Endodermal cell (in vitro differentiated cells): ENCODE measurements at regions not wholly inside any gene's neighbourhood (a gene's known extent, or its start where the extent isn't known, plus 50 kb on each side); places are given as distances from the start of the nearest gene placed in this dataset.

ENCODE experiments used
- DNase-seq: peaks from one replicate; pipeline ENCODE4 v3.0.0-alpha.2; 2017
- H3K27ac ChIP-seq: 2 replicates; pipeline ENCODE4 v1.5.1; 2013; ENCODE audit warnings: mild to moderate bottlenecking, low read depth, low read length, moderate library complexity
- H3K27me3 ChIP-seq: 2 replicates; pipeline ENCODE4 v1.6.1; 2013; ENCODE audit warnings: mild to moderate bottlenecking, low read length, moderate library complexity; ENCODE audit not compliant: insufficient read depth, control insufficient read depth, poor library complexity, severe bottlenecking
- H3K36me3 ChIP-seq: 2 replicates; pipeline ENCODE4 v1.7.0; 2013; ENCODE audit warnings: mild to moderate bottlenecking, low read length, moderate library complexity; ENCODE audit not compliant: control insufficient read depth, insufficient read depth
- H3K4me1 ChIP-seq: one replicate; pipeline ENCODE4 v1.7.0; 2013; ENCODE audit warnings: low read length; ENCODE audit not compliant: control insufficient read depth, insufficient read depth
- H3K4me3 ChIP-seq: 2 replicates; pipeline ENCODE4 v1.5.1; 2013; ENCODE audit warnings: mild to moderate bottlenecking, low read length, moderate library complexity
- H3K9ac ChIP-seq: 2 replicates; pipeline ENCODE4 v1.6.1; 2013; ENCODE audit warnings: mild to moderate bottlenecking, low read length, moderate library complexity; ENCODE audit not compliant: poor library complexity, severe bottlenecking; ENCODE audit errors: extremely low read depth
- H3K9me3 ChIP-seq: 2 replicates; pipeline ENCODE4 v1.6.1; 2013; ENCODE audit warnings: mild to moderate bottlenecking, low read length, moderate library complexity; ENCODE audit not compliant: control insufficient read depth
- H3K27ac Mint-ChIP-seq: 2 replicates; pipeline ENCODE4 v1.8.0; 2020; ENCODE audit warnings: mixed read lengths
- H3K27me3 Mint-ChIP-seq: 2 replicates; pipeline ENCODE4 v1.8.0; 2021; ENCODE audit warnings: mild to moderate bottlenecking, mixed read lengths; ENCODE audit not compliant: insufficient read depth
- H3K36me3 Mint-ChIP-seq: 2 replicates; pipeline ENCODE4 v1.8.0; 2020; ENCODE audit warnings: low read depth, mixed read lengths
- H3K4me1 Mint-ChIP-seq: 2 replicates; pipeline ENCODE4 v1.8.0; 2020; ENCODE audit warnings: mixed read lengths
- H3K4me3 Mint-ChIP-seq: 2 replicates; pipeline ENCODE4 v1.8.0; 2020; ENCODE audit warnings: mild to moderate bottlenecking, moderate library complexity, mixed read lengths
- H3K9me3 Mint-ChIP-seq: 2 replicates; pipeline ENCODE4 v1.8.0; 2020; ENCODE audit warnings: mild to moderate bottlenecking, mixed read lengths
- CTCF ChIP-seq: fragments of 200-600 bp; sonication (generic); conservative IDR thresholded peaks from 2 replicates; pipeline ENCODE4 v1.5.0; 2021; ENCODE audit warnings: antibody characterized with exemption, mild to moderate bottlenecking
- WGBS, 2 experiments: methylation state at CpG; one replicate each; pipeline versions ENCODE4 v1.1.5 to v1.1.7; 2013; ENCODE audit warnings: missing lambda C conversion rate in 2 of 2, mixed read lengths in 1 of 2; ENCODE audit not compliant: insufficient coverage in 1 of 2, insufficient read length in 1 of 2; 5-methylcytosine and 5-hydroxymethylcytosine counted together

- Mint-ChIP-seq H3K36me3 (peaks cover 20% of the 10 kb centered on the region), H3K27ac (peak overlapping the region; percentile 81), H3K27me3 (no peaks in the 10 kb centered on the region), H3K4me3 (peak overlapping the region; percentile 7), H3K9me3 (no peaks in the 10 kb centered on the region), H3K4me1 (peaks cover 24% of the 10 kb centered on the region)
- Histone ChIP-seq H3K9me3 (no peaks in the 10 kb centered on the region), H3K27ac (no peak overlapping the region), H3K9ac (no peak overlapping the region), H3K4me1 (peaks cover 13% of the 10 kb centered on the region), H3K36me3 (peaks cover 11% of the 10 kb centered on the region), H3K4me3 (no peak overlapping the region), H3K27me3 (no peaks in the 10 kb centered on the region)
- TF ChIP-seq CTCF = no peak
- DNase-seq = no peak
- WGBS, 2 experiments = 81 to 97% methylated on average over 6 to 12 of the region's 12 CpGs
Observed at GRCh38 chr17:77307479-77308198, 166.9 kb downstream of the SEC14L1 start.

- Histone ChIP-seq H3K27ac (no peak overlapping the region), H3K9ac (no peak overlapping the region), H3K4me3 (no peak overlapping the region), H3K36me3 (peaks cover 11% of the 10 kb centered on the region), H3K27me3 (no peaks in the 10 kb centered on the region), H3K9me3 (no peaks in the 10 kb centered on the region), H3K4me1 (peaks cover 13% of the 10 kb centered on the region)
- no peaks in the 10 kb centered on the region for H3K27me3 Mint-ChIP-seq
- DNase-seq = no peak
- H3K27ac Mint-ChIP-seq = no peak overlapping the region
- WGBS, 2 experiments = 91 to 92% methylated on average over 12 to 18 of the region's 18 CpGs
- peaks cover 17% of the 10 kb centered on the region for H3K36me3 Mint-ChIP-seq
- no peak overlapping the region for H3K4me3 Mint-ChIP-seq
- peaks cover 23% of the 10 kb centered on the region for H3K4me1 Mint-ChIP-seq
- no peak for TF ChIP-seq CTCF
- H3K9me3 Mint-ChIP-seq = no peaks in the 10 kb centered on the region
Observed at GRCh38 chr17:77308861-77309726, 168.3 kb downstream of the SEC14L1 start.

DNA sequence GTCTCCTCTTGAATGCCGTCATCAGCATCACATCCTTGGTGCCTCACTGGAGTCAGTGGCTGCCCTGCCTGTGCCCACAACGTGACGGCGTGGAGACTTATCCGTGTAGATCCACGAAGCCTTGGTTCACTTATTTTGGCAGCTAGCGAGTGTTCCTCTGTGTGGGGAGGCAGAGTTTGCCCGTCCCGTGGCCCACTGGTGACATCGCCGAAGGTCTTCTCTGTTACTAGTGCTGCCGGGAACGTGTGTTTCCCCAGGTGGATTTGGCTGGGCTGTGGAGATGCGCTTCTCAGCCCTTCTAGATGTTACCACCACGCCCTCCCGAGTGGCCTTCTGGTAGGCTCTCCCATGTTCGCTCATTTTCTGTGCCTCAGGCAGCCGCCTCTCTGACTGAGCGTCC, 169.6 kb downstream of the SEC14L1 start:
- no peaks in the 10 kb centered on the region for H3K9me3 ChIP-seq
- peaks cover 13% of the 10 kb centered on the region for H3K4me1 ChIP-seq
- WGBS, 2 experiments = 92 to 96% methylated on average over 13 to 19 of the region's 19 CpGs
- Mint-ChIP-seq H3K27ac (no peak overlapping the region), H3K4me3 (no peak overlapping the region), H3K4me1 (peaks cover 20% of the 10 kb centered on the region), H3K36me3 (peaks cover 17% of the 10 kb centered on the region), H3K9me3 (no peaks in the 10 kb centered on the region), H3K27me3 (no peaks in the 10 kb centered on the region)
- no peak overlapping the region for H3K9ac ChIP-seq
- no peaks in the 10 kb centered on the region for H3K27me3 ChIP-seq
- no peak for TF ChIP-seq CTCF
- H3K36me3 ChIP-seq = peaks cover 11% of the 10 kb centered on the region
- no peak overlapping the region for H3K27ac ChIP-seq
- H3K4me3 ChIP-seq = no peak overlapping the region
- no peak for DNase-seq
